ENCODE measurements at regions not wholly inside any gene's neighbourhood (a gene's known extent, or its start where the extent isn't known, plus 50 kb on each side); places are given as distances from the start of the nearest gene placed in this dataset.

DNA sequence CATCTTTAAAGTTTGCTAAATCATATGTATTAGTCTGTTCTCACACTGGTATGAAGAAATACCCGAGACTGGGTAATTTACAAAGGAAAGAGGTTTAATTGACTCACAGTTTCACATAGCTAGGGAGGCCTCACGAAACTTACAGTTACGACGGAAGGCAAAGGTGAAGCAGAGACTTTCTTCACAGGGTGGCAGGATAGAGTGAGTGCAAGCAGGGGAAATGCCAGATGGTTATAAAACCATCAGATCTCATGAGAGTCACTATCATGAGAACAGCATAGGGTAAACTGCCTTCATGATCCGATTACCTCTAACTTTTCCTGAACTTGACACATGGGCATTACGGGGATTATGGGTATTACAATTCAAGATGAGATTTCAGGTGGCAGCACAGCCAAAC, 1075.2 kb upstream of the NRXN1 start:
- TF ChIP-seq SIN3A (IDR thresholded peaks at IDR 0.05; ENCODE audit: borderline replicate concordance, insufficient read depth, low read length) (no peak), POLR2AphosphoS5 (IDR thresholded peaks at IDR 0.05; ENCODE audit: low read depth, low read length) (no peak), FOXP2 (optimal IDR thresholded peaks at IDR 0.05; ENCODE audit: borderline replicate concordance, extremely low read depth, extremely low read length, insufficient read depth) (no peak), TAF1 (IDR thresholded peaks at IDR 0.05; ENCODE audit: borderline replicate concordance, insufficient read depth, low read length) (no peak)
- TF ChIP-seq, protein P1, sequence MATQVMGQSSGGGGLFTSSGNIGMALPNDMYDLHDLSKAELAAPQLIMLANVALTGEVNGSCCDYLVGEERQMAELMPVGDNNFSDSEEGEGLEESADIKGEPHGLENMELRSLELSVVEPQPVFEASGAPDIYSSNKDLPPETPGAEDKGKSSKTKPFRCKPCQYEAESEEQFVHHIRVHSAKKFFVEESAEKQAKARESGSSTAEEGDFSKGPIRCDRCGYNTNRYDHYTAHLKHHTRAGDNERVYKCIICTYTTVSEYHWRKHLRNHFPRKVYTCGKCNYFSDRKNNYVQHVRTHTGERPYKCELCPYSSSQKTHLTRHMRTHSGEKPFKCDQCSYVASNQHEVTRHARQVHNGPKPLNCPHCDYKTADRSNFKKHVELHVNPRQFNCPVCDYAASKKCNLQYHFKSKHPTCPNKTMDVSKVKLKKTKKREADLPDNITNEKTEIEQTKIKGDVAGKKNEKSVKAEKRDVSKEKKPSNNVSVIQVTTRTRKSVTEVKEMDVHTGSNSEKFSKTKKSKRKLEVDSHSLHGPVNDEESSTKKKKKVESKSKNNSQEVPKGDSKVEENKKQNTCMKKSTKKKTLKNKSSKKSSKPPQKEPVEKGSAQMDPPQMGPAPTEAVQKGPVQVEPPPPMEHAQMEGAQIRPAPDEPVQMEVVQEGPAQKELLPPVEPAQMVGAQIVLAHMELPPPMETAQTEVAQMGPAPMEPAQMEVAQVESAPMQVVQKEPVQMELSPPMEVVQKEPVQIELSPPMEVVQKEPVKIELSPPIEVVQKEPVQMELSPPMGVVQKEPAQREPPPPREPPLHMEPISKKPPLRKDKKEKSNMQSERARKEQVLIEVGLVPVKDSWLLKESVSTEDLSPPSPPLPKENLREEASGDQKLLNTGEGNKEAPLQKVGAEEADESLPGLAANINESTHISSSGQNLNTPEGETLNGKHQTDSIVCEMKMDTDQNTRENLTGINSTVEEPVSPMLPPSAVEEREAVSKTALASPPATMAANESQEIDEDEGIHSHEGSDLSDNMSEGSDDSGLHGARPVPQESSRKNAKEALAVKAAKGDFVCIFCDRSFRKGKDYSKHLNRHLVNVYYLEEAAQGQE (IDR thresholded peaks at IDR 0.05; ENCODE audit: insufficient read depth in 1 of 2, low read depth in 2 of 2, low read length in 2 of 2) = no peak

All from PFSK-1 (cell line).